Gastrocnemius medialis (tissue), 4 donors: ENCODE measurements at regions not wholly inside any gene's neighbourhood (a gene's known extent, or its start where the extent isn't known, plus 50 kb on each side); places are given as distances from the start of the nearest gene placed in this dataset.
"Not testable (repeated sequence)": the region's sequence is repeated elsewhere in the genome, so short reads cannot be mapped to it uniquely, and the experiment has no call there.

Experiments
- ATAC-seq, 2 donors: fragments of 150-250 bp; one replicate each; pipeline ENCODE4 v1.9.1; 2016
- DNase-seq, 2 donors: peaks; one replicate each; pipeline ENCODE4 v3.0.0-alpha.2; 2019
- H3K27ac ChIP-seq, 4 donors: fragments of 200-600 bp; sonication (generic); 1 replicate in 1 of 4; 2 replicates in 3 of 4; pipeline ENCODE4 v1.5.1; 2016 to 2018; ENCODE audit warnings: mild to moderate bottlenecking in 2 of 4, moderate library complexity in 1 of 4
- H3K27me3 ChIP-seq, 3 donors: fragments of 200-600 bp; sonication (generic) in 2 of 3; 1 replicate in 1 of 3; 2 replicates in 2 of 3; pipeline versions ENCODE4 v1.5.1 to v1.6.0; 2016 to 2019; ENCODE audit warnings: mild to moderate bottlenecking in 1 of 3, moderate library complexity in 1 of 3
- H3K36me3 ChIP-seq, 2 donors: fragments of 200-600 bp; sonication (generic) in 1 of 2; one replicate each; pipeline ENCODE4 v1.5.1; 2017 to 2018
- H3K4me1 ChIP-seq, 2 donors: fragments of 200-600 bp; sonication (generic) in 1 of 2; one replicate each; pipeline ENCODE4 v1.5.1; 2016 to 2017; ENCODE audit warnings: mild to moderate bottlenecking in 2 of 2
- H3K4me3 ChIP-seq, 4 donors: fragments of 200-600 bp; sonication (generic) in 3 of 4; 1 replicate in 1 of 4; 2 replicates in 3 of 4; pipeline ENCODE4 v1.5.1; 2016 to 2019; ENCODE audit warnings: mild to moderate bottlenecking in 2 of 4
- H3K9me3 ChIP-seq, 3 donors: fragments of 200-600 bp; sonication (generic) in 2 of 3; 1 replicate in 1 of 3; 2 replicates in 2 of 3; pipeline ENCODE4 v1.5.1; 2016 to 2019
- POLR2A ChIP-seq, 2 donors: fragments of 450-650 bp; IDR thresholded peaks; one replicate each; pipeline ENCODE4 v1.6.1; 2017; ENCODE audit warnings: antibody characterized with exemption in 2 of 2, mild to moderate bottlenecking in 2 of 2, moderate library complexity in 2 of 2
- in situ Hi-C, 4 donors: fragments of 200-750 bp; cut with MboI; loops; one replicate each; pipeline versions ENCODE4 v1.15.0 to v1.8.0; 2017; ENCODE audit warnings: low sequenced_read_pairs in 4 of 4
- intact Hi-C: fragments of 100-400 bp; cut with DNase I; formaldehyde crosslinking; loops from one replicate; pipeline ENCODE4 v1.15.1; 2023; ENCODE audit warnings: low total_unique reads
- TF ChIP-seq, protein P1 (sequence below), 5 experiments: fragments of 450-650 bp in 3 of 5; fragments of 200-600 bp in 2 of 5; sonication (generic) in 2 of 5; IDR thresholded peaks in 4 of 5; conservative IDR thresholded peaks in 1 of 5; 1 replicate in 4 of 5; 2 replicates in 1 of 5; pipeline ENCODE4 v1.5.1; 2016 to 2019; ENCODE audit warnings: antibody characterized with exemption in 5 of 5, mild to moderate bottlenecking in 3 of 5, moderate library complexity in 3 of 5

DNA sequence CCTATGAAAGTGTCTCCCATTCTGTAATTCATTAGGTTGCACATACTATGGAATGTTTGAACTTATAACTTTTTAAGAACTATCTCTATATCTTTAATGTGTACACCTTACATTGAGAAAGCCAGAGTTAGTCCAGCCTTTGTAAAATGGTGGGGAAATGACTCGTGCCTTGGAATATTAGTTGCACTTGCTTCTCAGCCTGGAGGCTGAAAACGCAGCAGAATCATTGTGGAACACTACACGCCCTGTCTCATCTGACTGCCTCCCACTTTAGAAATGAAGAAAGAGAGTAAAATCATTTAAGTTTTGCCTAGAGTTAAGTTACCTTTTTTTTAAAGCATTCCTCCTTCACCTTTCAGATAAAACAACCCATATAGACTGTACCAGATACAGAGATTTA is 90.7 kb upstream of the WSB1 start:
- no peak overlapping the region for H3K4me3 ChIP-seq
- H3K36me3 ChIP-seq = no peaks in the 10 kb centered on the region
- H3K27ac ChIP-seq = no peak overlapping the region
- H3K9me3 ChIP-seq = no peaks in the 10 kb centered on the region
- intact Hi-C loops = no loop called here
- DNase-seq (no peak), ATAC-seq (no peak)
- H3K4me1 ChIP-seq = no peaks in the 10 kb centered on the region
- H3K27me3 ChIP-seq = no peaks in the 10 kb centered on the region
- in situ Hi-C loops = no loop called here
- TF ChIP-seq POLR2A (IDR thresholded peaks at IDR 0.05) = no peak
- TF ChIP-seq, protein P1, sequence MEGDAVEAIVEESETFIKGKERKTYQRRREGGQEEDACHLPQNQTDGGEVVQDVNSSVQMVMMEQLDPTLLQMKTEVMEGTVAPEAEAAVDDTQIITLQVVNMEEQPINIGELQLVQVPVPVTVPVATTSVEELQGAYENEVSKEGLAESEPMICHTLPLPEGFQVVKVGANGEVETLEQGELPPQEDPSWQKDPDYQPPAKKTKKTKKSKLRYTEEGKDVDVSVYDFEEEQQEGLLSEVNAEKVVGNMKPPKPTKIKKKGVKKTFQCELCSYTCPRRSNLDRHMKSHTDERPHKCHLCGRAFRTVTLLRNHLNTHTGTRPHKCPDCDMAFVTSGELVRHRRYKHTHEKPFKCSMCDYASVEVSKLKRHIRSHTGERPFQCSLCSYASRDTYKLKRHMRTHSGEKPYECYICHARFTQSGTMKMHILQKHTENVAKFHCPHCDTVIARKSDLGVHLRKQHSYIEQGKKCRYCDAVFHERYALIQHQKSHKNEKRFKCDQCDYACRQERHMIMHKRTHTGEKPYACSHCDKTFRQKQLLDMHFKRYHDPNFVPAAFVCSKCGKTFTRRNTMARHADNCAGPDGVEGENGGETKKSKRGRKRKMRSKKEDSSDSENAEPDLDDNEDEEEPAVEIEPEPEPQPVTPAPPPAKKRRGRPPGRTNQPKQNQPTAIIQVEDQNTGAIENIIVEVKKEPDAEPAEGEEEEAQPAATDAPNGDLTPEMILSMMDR (IDR thresholded peaks at IDR 0.05 in 4 of 5, conservative IDR thresholded peaks at IDR 0.05 in 1 of 5) = no peak

DNA sequence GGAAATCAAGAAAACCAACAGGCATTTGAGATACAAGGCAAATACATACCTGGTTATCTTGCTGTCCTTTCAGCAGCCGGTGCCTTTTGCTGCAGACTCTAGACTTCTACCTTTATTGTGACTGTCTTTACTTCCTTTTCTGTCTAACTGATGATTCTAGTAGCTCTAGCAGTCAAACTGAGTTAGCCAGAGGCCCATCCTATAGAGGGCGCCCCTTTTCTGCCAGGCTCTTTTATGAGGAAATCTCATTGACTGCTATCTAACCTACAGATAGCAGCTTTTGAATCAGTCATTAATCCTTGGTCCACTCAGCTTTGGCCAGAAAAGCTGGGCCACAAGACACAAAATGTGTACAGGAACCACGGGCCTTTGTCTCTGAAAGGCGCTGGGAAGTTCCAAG is 87.5 kb upstream of the WSB1 start:
- no peaks in the 10 kb centered on the region for H3K9me3 ChIP-seq
- in situ Hi-C loops = no loop called here
- TF ChIP-seq POLR2A (IDR thresholded peaks at IDR 0.05) = no peak
- TF ChIP-seq, protein P1 (IDR thresholded peaks at IDR 0.05 in 4 of 5, conservative IDR thresholded peaks at IDR 0.05 in 1 of 5) = no peak
- DNase-seq (no peak), ATAC-seq (no peak)
- no peaks in the 10 kb centered on the region for H3K4me1 ChIP-seq
- no peak overlapping the region for H3K4me3 ChIP-seq
- H3K27me3 ChIP-seq = no peaks in the 10 kb centered on the region
- intact Hi-C loops = no loop called here
- no peaks in the 10 kb centered on the region for H3K36me3 ChIP-seq
- H3K27ac ChIP-seq = no peak overlapping the region

DNA sequence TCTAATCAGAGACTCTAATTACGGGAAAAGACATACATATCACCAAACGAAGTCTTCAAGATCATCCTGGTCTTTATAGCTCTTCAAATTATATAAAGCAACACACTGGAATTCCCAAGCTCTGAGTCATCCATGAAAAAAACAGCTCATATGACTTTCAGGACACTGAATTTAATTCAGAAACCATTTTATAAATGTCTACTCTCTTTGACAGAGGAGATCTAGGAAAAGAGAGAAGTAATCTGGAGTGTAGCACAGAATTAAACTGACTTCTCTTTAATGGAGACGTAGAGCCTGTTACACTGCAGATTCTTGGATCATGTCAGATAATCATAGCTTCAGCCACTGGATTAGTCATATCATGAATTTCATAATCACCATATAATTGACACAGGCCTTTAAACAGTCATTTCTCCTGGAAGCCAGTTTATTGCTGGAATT is 86.8 kb upstream of the WSB1 start:
- Histone ChIP-seq H3K36me3 (no peaks in the 10 kb centered on the region), H3K27me3 (no peaks in the 10 kb centered on the region), H3K4me1 (no peaks in the 10 kb centered on the region), H3K9me3 (no peaks in the 10 kb centered on the region), H3K4me3 (no peak overlapping the region), H3K27ac (no peak overlapping the region)
- no peak for ATAC-seq
- no peak for DNase-seq
- intact Hi-C loops = no loop called here
- in situ Hi-C loops = no loop called here
- TF ChIP-seq, protein P1 (IDR thresholded peaks at IDR 0.05 in 4 of 5, conservative IDR thresholded peaks at IDR 0.05 in 1 of 5) = no peak
- TF ChIP-seq POLR2A (IDR thresholded peaks at IDR 0.05) = no peak

DNA sequence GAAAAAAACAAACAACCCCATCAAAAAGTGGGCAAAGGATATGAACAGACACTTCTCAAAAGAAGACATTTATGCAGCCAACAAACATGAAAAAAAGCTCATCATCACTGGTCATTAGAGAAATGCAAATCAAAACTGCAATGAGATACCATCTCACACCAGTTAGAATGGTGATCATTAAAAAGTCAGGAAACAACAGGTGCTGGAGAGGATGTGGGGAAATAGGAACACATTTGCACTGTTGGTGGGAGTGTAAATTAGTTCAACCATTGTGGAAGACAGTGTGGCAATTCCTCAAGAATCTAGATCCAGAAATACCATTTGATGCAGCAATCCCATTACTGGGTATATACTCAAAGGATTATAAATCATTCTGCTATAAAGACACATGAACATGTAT is 85.5 kb upstream of the WSB1 start:
- H3K4me3 ChIP-seq, H3K9me3 ChIP-seq, H3K27me3 ChIP-seq, DNase-seq, H3K27ac ChIP-seq, intact Hi-C loops, H3K4me1 ChIP-seq, in situ Hi-C loops, H3K36me3 ChIP-seq, ATAC-seq: not testable (repeated sequence)

DNA sequence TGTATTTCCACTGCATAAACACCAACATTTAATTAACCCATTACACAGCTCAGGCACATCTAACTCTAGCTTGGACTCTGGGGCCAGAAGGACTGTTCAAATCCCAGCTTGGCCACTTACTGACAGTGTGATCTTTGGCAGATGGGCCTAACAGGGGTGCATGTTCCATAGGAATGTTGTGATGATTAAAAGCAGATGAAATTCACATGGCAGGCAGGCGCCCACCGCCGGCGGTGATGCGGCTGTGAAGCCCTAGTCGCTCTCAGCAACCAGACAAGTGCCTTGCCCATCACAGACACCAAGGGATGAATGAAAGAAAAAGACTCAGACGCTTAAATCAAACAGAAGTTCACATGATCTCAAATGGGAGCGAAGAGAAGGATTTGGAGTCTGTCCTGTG is 84.6 kb upstream of the WSB1 start:
- no peaks in the 10 kb centered on the region for H3K36me3 ChIP-seq
- no peaks in the 10 kb centered on the region for H3K27me3 ChIP-seq
- H3K9me3 ChIP-seq = no peaks in the 10 kb centered on the region
- no peak overlapping the region for H3K27ac ChIP-seq
- no peak for ATAC-seq
- no peak overlapping the region for H3K4me3 ChIP-seq
- intact Hi-C loops = no loop called here
- no peak for DNase-seq
- TF ChIP-seq, protein P1 (IDR thresholded peaks at IDR 0.05 in 4 of 5, conservative IDR thresholded peaks at IDR 0.05 in 1 of 5) = no peak
- TF ChIP-seq POLR2A (IDR thresholded peaks at IDR 0.05) = no peak
- in situ Hi-C loops = no loop called here
- no peaks in the 10 kb centered on the region for H3K4me1 ChIP-seq

DNA sequence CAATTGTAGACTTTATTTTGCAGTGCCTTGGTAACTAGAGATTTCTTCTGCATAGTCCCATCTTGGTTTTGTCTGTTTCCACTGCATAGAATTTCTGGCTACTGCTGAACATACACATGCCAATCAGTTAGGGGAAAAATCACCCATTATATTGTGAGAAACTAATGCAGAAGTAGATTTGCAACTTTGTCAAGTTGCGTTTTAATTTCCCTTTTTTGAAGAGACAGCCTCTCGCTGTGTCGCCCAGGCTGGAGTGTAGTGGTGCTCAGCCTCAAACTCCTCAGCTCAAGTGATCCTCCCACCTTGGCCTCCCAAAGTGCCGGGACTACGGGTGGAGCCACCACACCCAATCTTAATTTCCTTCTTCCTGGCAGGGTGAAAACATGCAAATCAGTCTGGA is 83.1 kb upstream of the WSB1 start:
- H3K27ac ChIP-seq, H3K36me3 ChIP-seq, ATAC-seq, H3K4me1 ChIP-seq, in situ Hi-C loops, DNase-seq, H3K27me3 ChIP-seq, H3K4me3 ChIP-seq, H3K9me3 ChIP-seq, intact Hi-C loops: not testable (repeated sequence)
